ENCODE measurements at regions not wholly inside any gene's neighbourhood (a gene's known extent, or its start where the extent isn't known, plus 50 kb on each side); places are given as distances from the start of the nearest gene placed in this dataset.

DNA sequence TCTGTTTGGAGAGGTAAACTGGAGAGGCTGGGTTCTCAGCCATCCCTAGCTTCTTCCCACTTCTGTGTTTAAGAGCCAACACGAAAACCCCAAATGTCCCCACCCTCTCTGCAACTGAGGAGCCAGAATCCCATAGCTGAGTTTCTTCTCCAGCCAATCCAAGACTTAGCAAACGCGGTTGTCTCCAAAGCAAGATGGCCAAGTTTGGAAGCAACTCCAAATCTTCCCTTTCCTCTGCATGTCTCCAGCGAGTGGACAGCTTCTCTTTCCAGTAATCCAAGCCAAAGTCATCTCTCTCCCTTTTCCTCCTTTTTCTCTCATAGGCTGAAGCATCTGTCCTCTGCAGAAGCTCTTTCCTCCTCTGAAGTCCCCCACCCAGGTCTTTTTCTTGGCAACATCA is 539.2 kb downstream of the MIAT start:
- no peak overlapping the region for H2AFZ ChIP-seq (ENCODE audit: low read length)
- H3K4me3 ChIP-seq (ENCODE audit: low read depth, low read length, poor library complexity, severe bottlenecking), result no peak overlapping the region
- H3K9me3 ChIP-seq (ENCODE audit: low read length), result no peaks in the 10 kb centered on the region
- H4K20me1 ChIP-seq (ENCODE audit: insufficient read depth, low read length), result no peaks in the 10 kb centered on the region
- no peaks in the 10 kb centered on the region for H3K9me2 ChIP-seq (ENCODE audit: low read depth, low read length)
- no peak overlapping the region for H3K9ac ChIP-seq (ENCODE audit: low read length)
- H3K27ac ChIP-seq (ENCODE audit: low read depth, low read length, poor library complexity, severe bottlenecking), result no peak overlapping the region
- no peak for TF ChIP-seq EZH2 (IDR thresholded peaks at IDR 0.05; ENCODE audit: borderline replicate concordance, low read length)
- TF ChIP-seq, protein P1, sequence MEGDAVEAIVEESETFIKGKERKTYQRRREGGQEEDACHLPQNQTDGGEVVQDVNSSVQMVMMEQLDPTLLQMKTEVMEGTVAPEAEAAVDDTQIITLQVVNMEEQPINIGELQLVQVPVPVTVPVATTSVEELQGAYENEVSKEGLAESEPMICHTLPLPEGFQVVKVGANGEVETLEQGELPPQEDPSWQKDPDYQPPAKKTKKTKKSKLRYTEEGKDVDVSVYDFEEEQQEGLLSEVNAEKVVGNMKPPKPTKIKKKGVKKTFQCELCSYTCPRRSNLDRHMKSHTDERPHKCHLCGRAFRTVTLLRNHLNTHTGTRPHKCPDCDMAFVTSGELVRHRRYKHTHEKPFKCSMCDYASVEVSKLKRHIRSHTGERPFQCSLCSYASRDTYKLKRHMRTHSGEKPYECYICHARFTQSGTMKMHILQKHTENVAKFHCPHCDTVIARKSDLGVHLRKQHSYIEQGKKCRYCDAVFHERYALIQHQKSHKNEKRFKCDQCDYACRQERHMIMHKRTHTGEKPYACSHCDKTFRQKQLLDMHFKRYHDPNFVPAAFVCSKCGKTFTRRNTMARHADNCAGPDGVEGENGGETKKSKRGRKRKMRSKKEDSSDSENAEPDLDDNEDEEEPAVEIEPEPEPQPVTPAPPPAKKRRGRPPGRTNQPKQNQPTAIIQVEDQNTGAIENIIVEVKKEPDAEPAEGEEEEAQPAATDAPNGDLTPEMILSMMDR (IDR thresholded peaks at IDR 0.05; ENCODE audit: low read length), result no peak
- H3K27me3 ChIP-seq (ENCODE audit: insufficient read depth, low read length), result no peaks in the 10 kb centered on the region
- H3K4me2 ChIP-seq (ENCODE audit: low read length), result no peak overlapping the region
- no peaks in the 10 kb centered on the region for H3K36me3 ChIP-seq (ENCODE audit: insufficient read depth, low read length)
- no peaks in the 10 kb centered on the region for H3K79me2 ChIP-seq (ENCODE audit: insufficient read depth, low read length)
- no peaks in the 10 kb centered on the region for H3F3A ChIP-seq (ENCODE audit: insufficient read depth, low read length)
- no peaks in the 10 kb centered on the region for H3K4me1 ChIP-seq (ENCODE audit: insufficient read depth, low read length, severe bottlenecking)

DNA sequence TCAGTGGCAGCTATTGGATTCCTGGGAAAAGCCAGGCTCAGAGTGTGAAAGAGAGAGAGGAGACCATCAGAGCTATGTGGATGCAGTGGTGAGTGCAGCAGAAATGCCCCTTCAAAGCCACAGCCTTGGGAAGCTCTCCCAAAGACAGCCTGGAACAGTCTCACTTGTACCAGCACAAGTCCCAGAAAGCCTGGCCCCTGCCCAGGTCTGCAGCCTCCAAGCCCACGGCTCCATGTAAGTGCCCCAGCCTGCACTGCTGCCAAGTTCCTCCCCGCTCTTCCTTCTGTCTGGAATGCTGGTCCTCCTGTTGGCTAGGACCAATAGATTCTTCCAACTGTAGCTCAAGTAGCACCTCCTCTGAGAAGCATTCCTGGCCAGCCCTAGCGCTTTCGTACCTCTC is 539.7 kb downstream of the MIAT start:
- H3K27me3 ChIP-seq (ENCODE audit: insufficient read depth, low read length), result no peaks in the 10 kb centered on the region
- no peaks in the 10 kb centered on the region for H4K20me1 ChIP-seq (ENCODE audit: insufficient read depth, low read length)
- H3K36me3 ChIP-seq (ENCODE audit: insufficient read depth, low read length), result no peaks in the 10 kb centered on the region
- H3K79me2 ChIP-seq (ENCODE audit: insufficient read depth, low read length), result no peaks in the 10 kb centered on the region
- no peaks in the 10 kb centered on the region for H3K9me3 ChIP-seq (ENCODE audit: low read length)
- no peak overlapping the region for H3K27ac ChIP-seq (ENCODE audit: low read depth, low read length, poor library complexity, severe bottlenecking)
- H3K4me1 ChIP-seq (ENCODE audit: insufficient read depth, low read length, severe bottlenecking), result no peaks in the 10 kb centered on the region
- H2AFZ ChIP-seq (ENCODE audit: low read length), result no peak overlapping the region
- H3K4me2 ChIP-seq (ENCODE audit: low read length), result no peak overlapping the region
- no peak overlapping the region for H3K4me3 ChIP-seq (ENCODE audit: low read depth, low read length, poor library complexity, severe bottlenecking)
- no peak for TF ChIP-seq EZH2 (IDR thresholded peaks at IDR 0.05; ENCODE audit: borderline replicate concordance, low read length)
- TF ChIP-seq, protein P1 (IDR thresholded peaks at IDR 0.05; ENCODE audit: low read length), result no peak
- H3K9me2 ChIP-seq (ENCODE audit: low read depth, low read length), result no peaks in the 10 kb centered on the region
- no peak overlapping the region for H3K9ac ChIP-seq (ENCODE audit: low read length)
- H3F3A ChIP-seq (ENCODE audit: insufficient read depth, low read length), result no peaks in the 10 kb centered on the region

DNA sequence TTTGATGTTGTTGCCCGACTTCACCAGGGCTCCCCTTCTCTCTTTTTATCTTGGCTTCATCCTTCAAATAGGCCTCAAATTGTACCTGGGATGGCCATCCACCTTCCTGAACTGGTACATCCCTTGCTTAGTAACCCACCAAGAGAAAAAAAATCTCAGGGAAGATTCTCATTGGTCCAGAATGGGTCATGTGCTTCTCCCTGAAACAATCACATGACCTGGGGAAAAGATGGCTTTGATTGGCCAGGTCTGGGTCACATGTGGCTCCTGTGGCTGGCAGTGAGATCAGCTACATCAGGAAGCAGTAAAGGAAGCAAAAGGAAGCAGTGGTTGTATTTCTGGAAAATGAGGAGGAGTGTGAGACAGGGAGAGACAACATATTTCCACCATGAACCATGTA is 540.2 kb downstream of the MIAT start:
- TF ChIP-seq, protein P1 (IDR thresholded peaks at IDR 0.05; ENCODE audit: low read length), result no peak
- no peak for TF ChIP-seq EZH2 (IDR thresholded peaks at IDR 0.05; ENCODE audit: borderline replicate concordance, low read length)
- Histone ChIP-seq H3K27ac (ENCODE audit: low read depth, low read length, poor library complexity, severe bottlenecking) (no peak overlapping the region), H3K9me2 (ENCODE audit: low read depth, low read length) (no peaks in the 10 kb centered on the region), H2AFZ (ENCODE audit: low read length) (no peak overlapping the region), H3F3A (ENCODE audit: insufficient read depth, low read length) (no peaks in the 10 kb centered on the region), H3K4me1 (ENCODE audit: insufficient read depth, low read length, severe bottlenecking) (no peaks in the 10 kb centered on the region), H3K36me3 (ENCODE audit: insufficient read depth, low read length) (no peaks in the 10 kb centered on the region), H4K20me1 (ENCODE audit: insufficient read depth, low read length) (no peaks in the 10 kb centered on the region), H3K4me2 (ENCODE audit: low read length) (no peak overlapping the region), H3K9ac (ENCODE audit: low read length) (no peak overlapping the region), H3K4me3 (ENCODE audit: low read depth, low read length, poor library complexity, severe bottlenecking) (no peak overlapping the region), H3K9me3 (ENCODE audit: low read length) (no peaks in the 10 kb centered on the region), H3K27me3 (ENCODE audit: insufficient read depth, low read length) (no peaks in the 10 kb centered on the region), H3K79me2 (ENCODE audit: insufficient read depth, low read length) (no peaks in the 10 kb centered on the region)

Measured in OCI-LY1 (cell line).